ENCODE measurements at regions not wholly inside any gene's neighbourhood (a gene's known extent, or its start where the extent isn't known, plus 50 kb on each side); places are given as distances from the start of the nearest gene placed in this dataset.
A peak's percentile ranks its signal among the peaks of the same experiment; 100 is the strongest.

DNA sequence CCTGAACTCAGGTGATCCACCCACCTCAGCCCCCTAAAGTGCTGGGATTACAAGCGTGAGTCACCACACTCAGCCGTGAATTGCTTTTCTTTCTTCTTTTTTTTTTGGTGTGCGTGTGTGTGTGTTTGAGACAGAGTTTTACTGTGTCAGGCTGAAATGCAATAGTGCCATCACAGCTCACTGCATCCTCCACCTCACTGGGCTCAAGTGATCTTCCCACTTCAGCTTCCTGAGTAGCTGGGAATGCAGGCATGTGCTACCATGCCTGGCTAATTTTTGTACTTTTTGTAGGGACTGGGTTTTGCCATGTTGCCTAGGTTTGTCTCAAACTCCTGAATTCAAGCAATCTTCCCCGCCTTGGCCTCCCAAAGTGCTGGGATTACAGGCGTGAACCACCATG is 113.7 kb upstream of the HAPLN1 start:
- H3K27me3 ChIP-seq (ENCODE audit: control insufficient read depth in 1 of 2, insufficient read depth in 2 of 2, low read length in 2 of 2), result no peaks in the 10 kb centered on the region
- DNase-seq (ENCODE audit: low spot score) (no peak), FAIRE-seq (no peak), ATAC-seq (no peak)
- H4K20me1 ChIP-seq (ENCODE audit: insufficient read depth, low read length), result no peaks in the 10 kb centered on the region
- intact Hi-C loops (cut with micrococcal nuclease; ENCODE audit: unreplicated experiment), result no loop called here
- ChIA-PET CTCF (ENCODE audit: low intra/inter-chr PET ratio, low total read pairs) (no interaction called here), POLR2A (no interaction called here)
- no peak for TF ChIP-seq MAF1 (CRISPR knock-in tag; IDR thresholded peaks at IDR 0.05; ENCODE audit: borderline replicate concordance)
- no peak for TF ChIP-seq EZH2 (conservative IDR thresholded peaks at IDR 0.05; ENCODE audit: low read depth, low read length)
- no peak for TF ChIP-seq ZNF564 (CRISPR knock-in tag; IDR thresholded peaks at IDR 0.05)
- H3K9me3 ChIP-seq (ENCODE audit: low read length), result no peaks in the 10 kb centered on the region
- H3K36me3 ChIP-seq (replicated peaks in 1 of 2; ENCODE audit: control insufficient read depth in 1 of 2, insufficient read depth in 2 of 2, low read length in 2 of 2), result no peaks in the 10 kb centered on the region
- no TSS peak for BruUV-seq (replicated peaks)
- H3K79me2 ChIP-seq (ENCODE audit: insufficient read depth, low read length), result no peaks in the 10 kb centered on the region
- H3K4me1 ChIP-seq (ENCODE audit: insufficient read depth, low read length), result no peaks in the 10 kb centered on the region
- no peak overlapping the region for H3K9ac ChIP-seq (ENCODE audit: insufficient read depth, low read depth, low read length)
- no peak overlapping the region for H3K4me2 ChIP-seq (ENCODE audit: low read depth, low read length)
- H3K4me3 ChIP-seq (replicated peaks in 1 of 3; ENCODE audit: insufficient read depth in 1 of 3, low read depth in 2 of 3, low read length in 3 of 3), result no peak overlapping the region
- in situ Hi-C loops (cut with HindIII; ENCODE audit: extremely low pct_ligation_motif_present, low pct_unique_long_range_greater_than_20kb), result no loop called here
- H3K27ac ChIP-seq (ENCODE audit: extremely low read length, insufficient read depth, low read length), result no peak overlapping the region
- no peak overlapping the region for H2AFZ ChIP-seq (ENCODE audit: low read length)
- 23% methylated on average over 5 of the region's 5 CpGs for WGBS (ENCODE audit: low lambda C conversion rate)

DNA sequence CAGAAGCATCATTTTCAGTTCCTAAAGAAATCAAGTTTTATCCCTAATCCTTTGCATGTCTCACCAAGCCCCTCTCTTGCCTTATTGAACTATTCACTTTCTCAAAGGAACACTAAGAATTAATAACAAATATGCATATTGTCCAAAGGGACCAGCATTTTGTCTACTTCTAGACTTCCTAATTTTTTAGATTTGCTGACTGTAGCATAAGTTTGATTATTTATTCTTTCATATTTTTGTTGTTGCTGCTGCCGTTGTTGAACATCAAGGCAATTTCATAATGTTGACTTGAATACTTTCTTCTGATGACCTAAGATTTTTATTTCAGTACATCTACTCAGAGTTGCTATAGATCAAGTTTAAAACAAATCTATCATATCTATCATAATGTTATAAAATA is 111.2 kb upstream of the HAPLN1 start:
- no peak overlapping the region for H3K4me2 ChIP-seq (ENCODE audit: low read depth, low read length)
- no peak for ATAC-seq
- no peak overlapping the region for H3K27ac ChIP-seq (ENCODE audit: extremely low read length, insufficient read depth, low read length)
- H3K4me3 ChIP-seq (replicated peaks in 1 of 3; ENCODE audit: insufficient read depth in 1 of 3, low read depth in 2 of 3, low read length in 3 of 3), result no peak overlapping the region
- no peaks in the 10 kb centered on the region for H3K27me3 ChIP-seq (ENCODE audit: control insufficient read depth in 1 of 2, insufficient read depth in 2 of 2, low read length in 2 of 2)
- H3K9me3 ChIP-seq (ENCODE audit: low read length), result no peaks in the 10 kb centered on the region
- H3K9ac ChIP-seq (ENCODE audit: insufficient read depth, low read depth, low read length), result no peak overlapping the region
- no peak overlapping the region for H2AFZ ChIP-seq (ENCODE audit: low read length)
- H3K4me1 ChIP-seq (ENCODE audit: insufficient read depth, low read length), result no peaks in the 10 kb centered on the region
- intact Hi-C loops (cut with micrococcal nuclease; ENCODE audit: unreplicated experiment), result no loop called here
- H3K36me3 ChIP-seq (replicated peaks in 1 of 2; ENCODE audit: control insufficient read depth in 1 of 2, insufficient read depth in 2 of 2, low read length in 2 of 2), result no peaks in the 10 kb centered on the region
- no peaks in the 10 kb centered on the region for H4K20me1 ChIP-seq (ENCODE audit: insufficient read depth, low read length)
- CTCF ChIA-PET (ENCODE audit: low intra/inter-chr PET ratio, low total read pairs), result no interaction called here
- no peak for DNase-seq (ENCODE audit: low spot score)
- FAIRE-seq, result no peak
- POLR2A ChIA-PET, result no interaction called here
- in situ Hi-C loops (cut with HindIII; ENCODE audit: extremely low pct_ligation_motif_present, low pct_unique_long_range_greater_than_20kb), result no loop called here
- no TSS peak for BruUV-seq (replicated peaks)
- no peaks in the 10 kb centered on the region for H3K79me2 ChIP-seq (ENCODE audit: insufficient read depth, low read length)
- TF ChIP-seq, protein P1, sequence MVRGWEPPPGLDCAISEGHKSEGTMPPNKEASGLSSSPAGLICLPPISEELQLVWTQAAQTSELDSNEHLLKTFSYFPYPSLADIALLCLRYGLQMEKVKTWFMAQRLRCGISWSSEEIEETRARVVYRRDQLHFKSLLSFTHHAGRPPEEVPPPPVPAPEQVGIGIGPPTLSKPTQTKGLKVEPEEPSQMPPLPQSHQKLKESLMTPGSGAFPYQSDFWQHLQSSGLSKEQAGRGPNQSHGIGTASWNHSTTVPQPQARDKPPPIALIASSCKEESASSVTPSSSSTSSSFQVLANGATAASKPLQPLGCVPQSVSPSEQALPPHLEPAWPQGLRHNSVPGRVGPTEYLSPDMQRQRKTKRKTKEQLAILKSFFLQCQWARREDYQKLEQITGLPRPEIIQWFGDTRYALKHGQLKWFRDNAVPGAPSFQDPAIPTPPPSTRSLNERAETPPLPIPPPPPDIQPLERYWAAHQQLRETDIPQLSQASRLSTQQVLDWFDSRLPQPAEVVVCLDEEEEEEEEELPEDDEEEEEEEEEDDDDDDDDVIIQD (CRISPR knock-in tag; IDR thresholded peaks at IDR 0.05; ENCODE audit: low read depth), result no peak
- TF ChIP-seq MAFK (conservative IDR thresholded peaks at IDR 0.05 in 1 of 2, IDR thresholded peaks at IDR 0.05 in 1 of 2; ENCODE audit: low read length in 2 of 2) (peak; percentile 52 to 76; a peak in 3 of 4 replicates), MAFF (IDR thresholded peaks at IDR 0.05; ENCODE audit: low read depth, low read length) (peak; percentile 42; the same call in 1 of the 2 replicates)
- TF ChIP-seq, protein P2, sequence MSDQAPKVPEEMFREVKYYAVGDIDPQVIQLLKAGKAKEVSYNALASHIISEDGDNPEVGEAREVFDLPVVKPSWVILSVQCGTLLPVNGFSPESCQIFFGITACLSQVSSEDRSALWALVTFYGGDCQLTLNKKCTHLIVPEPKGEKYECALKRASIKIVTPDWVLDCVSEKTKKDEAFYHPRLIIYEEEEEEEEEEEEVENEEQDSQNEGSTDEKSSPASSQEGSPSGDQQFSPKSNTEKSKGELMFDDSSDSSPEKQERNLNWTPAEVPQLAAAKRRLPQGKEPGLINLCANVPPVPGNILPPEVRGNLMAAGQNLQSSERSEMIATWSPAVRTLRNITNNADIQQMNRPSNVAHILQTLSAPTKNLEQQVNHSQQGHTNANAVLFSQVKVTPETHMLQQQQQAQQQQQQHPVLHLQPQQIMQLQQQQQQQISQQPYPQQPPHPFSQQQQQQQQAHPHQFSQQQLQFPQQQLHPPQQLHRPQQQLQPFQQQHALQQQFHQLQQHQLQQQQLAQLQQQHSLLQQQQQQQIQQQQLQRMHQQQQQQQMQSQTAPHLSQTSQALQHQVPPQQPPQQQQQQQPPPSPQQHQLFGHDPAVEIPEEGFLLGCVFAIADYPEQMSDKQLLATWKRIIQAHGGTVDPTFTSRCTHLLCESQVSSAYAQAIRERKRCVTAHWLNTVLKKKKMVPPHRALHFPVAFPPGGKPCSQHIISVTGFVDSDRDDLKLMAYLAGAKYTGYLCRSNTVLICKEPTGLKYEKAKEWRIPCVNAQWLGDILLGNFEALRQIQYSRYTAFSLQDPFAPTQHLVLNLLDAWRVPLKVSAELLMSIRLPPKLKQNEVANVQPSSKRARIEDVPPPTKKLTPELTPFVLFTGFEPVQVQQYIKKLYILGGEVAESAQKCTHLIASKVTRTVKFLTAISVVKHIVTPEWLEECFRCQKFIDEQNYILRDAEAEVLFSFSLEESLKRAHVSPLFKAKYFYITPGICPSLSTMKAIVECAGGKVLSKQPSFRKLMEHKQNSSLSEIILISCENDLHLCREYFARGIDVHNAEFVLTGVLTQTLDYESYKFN (CRISPR knock-in tag; conservative IDR thresholded peaks at IDR 0.05), result no peak
- 0% methylated on average over 1 of the region's 1 CpG for WGBS (ENCODE audit: low lambda C conversion rate)

Measured in HepG2 (cell line).